Left ventricle myocardium inferior (tissue), 1 donor: ENCODE measurements at regions not wholly inside any gene's neighbourhood (a gene's known extent, or its start where the extent isn't known, plus 50 kb on each side); places are given as distances from the start of the nearest gene placed in this dataset.
"Not testable (repeated sequence)": the region's sequence is repeated elsewhere in the genome, so short reads cannot be mapped to it uniquely, and the experiment has no call there.

Source experiments
- DNase-seq: peaks from one replicate; pipeline ENCODE4 v3.0.0-alpha.2; 2020
- H3K27ac ChIP-seq: fragments of 200-600 bp; replicated peaks from 2 replicates; pipeline ENCODE4 v1.8.0; 2021
- H3K27me3 ChIP-seq: fragments of 200-600 bp; 2 replicates; pipeline ENCODE4 v1.8.0; 2021; ENCODE audit warnings: low read depth
- H3K36me3 ChIP-seq: fragments of 200-600 bp; 2 replicates; pipeline ENCODE4 v1.8.0; 2021
- H3K4me1 ChIP-seq: fragments of 200-600 bp; 2 replicates; pipeline ENCODE4 v1.8.0; 2021
- H3K4me3 ChIP-seq: fragments of 200-600 bp; 2 replicates; pipeline ENCODE4 v1.8.0; 2021; ENCODE audit warnings: mild to moderate bottlenecking, moderate library complexity
- H3K9me3 ChIP-seq: fragments of 200-600 bp; replicated peaks from 2 replicates; pipeline ENCODE4 v1.8.0; 2021
- CTCF ChIP-seq: fragments of 200-600 bp; IDR thresholded peaks from 2 replicates; pipeline ENCODE4 v1.8.0; 2021; ENCODE audit warnings: antibody characterized with exemption, mild to moderate bottlenecking, borderline replicate concordance
- intact Hi-C: fragments of 100-400 bp; cut with micrococcal nuclease; formaldehyde crosslinking; loops from one replicate; pipeline ENCODE4 v1.11.0; 2022
- donor health status: DM: no; HTN: yes; CAD: no; lungs with severe emphysema.

- no peak overlapping the region for H3K4me3 ChIP-seq
- TF ChIP-seq CTCF = no peak
- H3K27ac ChIP-seq = no peak overlapping the region
- H3K4me1 ChIP-seq = no peaks in the 10 kb centered on the region
- H3K27me3 ChIP-seq = peaks cover 15% of the 10 kb centered on the region
- intact Hi-C loops = no loop called here
- DNase-seq = no peak
- H3K36me3 ChIP-seq = no peaks in the 10 kb centered on the region
- H3K9me3 ChIP-seq = no peaks in the 10 kb centered on the region
Measured at GRCh38 chr17:14429084-14429483, 128.2 kb downstream of the HS3ST3B1 start.

GRCh38 chr17:14428648-14429029, 127.8 kb downstream of the HS3ST3B1 start:
- TF ChIP-seq CTCF = no peak
- intact Hi-C loops = no loop called here
- Histone ChIP-seq H3K36me3 (no peaks in the 10 kb centered on the region), H3K27ac (no peak overlapping the region), H3K9me3 (no peaks in the 10 kb centered on the region), H3K27me3 (peaks cover 20% of the 10 kb centered on the region), H3K4me3 (no peak overlapping the region), H3K4me1 (no peaks in the 10 kb centered on the region)
- DNase-seq = no peak

GRCh38 chr17:14427900-14428647, 127.2 kb downstream of the HS3ST3B1 start:
- DNase-seq = no peak
- H3K27ac ChIP-seq = no peak overlapping the region
- no peak for TF ChIP-seq CTCF
- H3K4me3 ChIP-seq = no peak overlapping the region
- no peaks in the 10 kb centered on the region for H3K9me3 ChIP-seq
- H3K27me3 ChIP-seq = peaks cover 25% of the 10 kb centered on the region
- no peaks in the 10 kb centered on the region for H3K4me1 ChIP-seq
- no peaks in the 10 kb centered on the region for H3K36me3 ChIP-seq
- intact Hi-C loops = no loop called here

- H3K4me1 ChIP-seq, H3K36me3 ChIP-seq, H3K9me3 ChIP-seq, H3K27ac ChIP-seq, intact Hi-C loops, H3K4me3 ChIP-seq, DNase-seq: not testable (repeated sequence)
- peaks cover 26% of the 10 kb centered on the region for H3K27me3 ChIP-seq
Measured at GRCh38 chr17:14423156-14423555, 122.3 kb downstream of the HS3ST3B1 start.

GRCh38 chr17:14417336-14417735, 116.5 kb downstream of the HS3ST3B1 start:
- intact Hi-C loops = no loop called here
- H3K9me3 ChIP-seq = peaks cover 13% of the 10 kb centered on the region
- no peaks in the 10 kb centered on the region for H3K27me3 ChIP-seq
- no peak overlapping the region for H3K4me3 ChIP-seq
- H3K27ac ChIP-seq = no peak overlapping the region
- H3K36me3 ChIP-seq = no peaks in the 10 kb centered on the region
- no peak for TF ChIP-seq CTCF
- DNase-seq = no peak
- H3K4me1 ChIP-seq = no peaks in the 10 kb centered on the region

- Histone ChIP-seq H3K27ac (no peak overlapping the region), H3K36me3 (no peaks in the 10 kb centered on the region), H3K27me3 (no peaks in the 10 kb centered on the region), H3K4me3 (no peak overlapping the region), H3K9me3 (no peaks in the 10 kb centered on the region), H3K4me1 (no peaks in the 10 kb centered on the region)
- no peak for TF ChIP-seq CTCF
- DNase-seq = no peak
- intact Hi-C loops = no loop called here
Measured at GRCh38 chr17:14409292-14409691, 108.4 kb downstream of the HS3ST3B1 start.
